G401 (cell line): ENCODE measurements at regions not wholly inside any gene's neighbourhood (a gene's known extent, or its start where the extent isn't known, plus 50 kb on each side); places are given as distances from the start of the nearest gene placed in this dataset.

Experiments
- DNase-seq: peaks from one replicate; pipeline ENCODE4 v3.0.0-alpha.2; 2015; ENCODE audit warnings: low spot score
- in situ Hi-C: cut with HindIII; loops from 2 replicates; pipeline ENCODE4 v1.10.0; 2016; ENCODE audit warnings: low sequenced_read_pairs, mixed read lengths

- in situ Hi-C loops, result no loop called here
- DNase-seq, result no peak
Observed at GRCh38 chr2:467543-467891, 179.6 kb upstream of the ALKAL2 start.

- in situ Hi-C loops, result no loop called here
- no peak for DNase-seq
Observed at GRCh38 chr2:467101-467500, 179.2 kb upstream of the ALKAL2 start.

- no peak for DNase-seq
- in situ Hi-C loops, result no loop called here
Observed at GRCh38 chr2:464562-465309, 176.8 kb upstream of the ALKAL2 start.

- no peak for DNase-seq
- in situ Hi-C loops, result no loop called here
Observed at GRCh38 chr2:460861-461260, 173.0 kb upstream of the ALKAL2 start.

GRCh38 chr2:459931-460330 is 172.0 kb upstream of the ALKAL2 start:
- in situ Hi-C loops, result no loop called here
- DNase-seq, result no peak

- DNase-seq, result no peak
- in situ Hi-C loops, result no loop called here
Observed at GRCh38 chr2:458425-458815, 170.5 kb upstream of the ALKAL2 start.

GRCh38 chr2:457792-458424 is 170.0 kb upstream of the ALKAL2 start:
- DNase-seq, result peak; percentile 66
- in situ Hi-C loops, result no loop called here

GRCh38 chr2:457262-457661 is 169.4 kb upstream of the ALKAL2 start:
- in situ Hi-C loops, result no loop called here
- DNase-seq, result no peak

- in situ Hi-C loops, result no loop called here
- DNase-seq, result no peak
Observed at GRCh38 chr2:455913-456312, 168.0 kb upstream of the ALKAL2 start.

GRCh38 chr2:455015-455705 is 167.3 kb upstream of the ALKAL2 start:
- no peak for DNase-seq
- in situ Hi-C loops, result no loop called here

- in situ Hi-C loops, result no loop called here
- no peak for DNase-seq
Observed at GRCh38 chr2:453132-453531, 165.2 kb upstream of the ALKAL2 start.

GRCh38 chr2:451495-451894 is 163.6 kb upstream of the ALKAL2 start:
- in situ Hi-C loops, result no loop called here
- DNase-seq, result no peak

GRCh38 chr2:449246-450067 is 161.6 kb upstream of the ALKAL2 start:
- DNase-seq, result no peak
- in situ Hi-C loops, result no loop called here

GRCh38 chr2:447902-448665 is 160.2 kb upstream of the ALKAL2 start:
- in situ Hi-C loops, result no loop called here
- DNase-seq, result no peak

GRCh38 chr2:446963-447530 is 159.2 kb upstream of the ALKAL2 start:
- no peak for DNase-seq
- in situ Hi-C loops, result no loop called here

- in situ Hi-C loops, result no loop called here
Observed at GRCh38 chr2:446303-446874, 158.5 kb upstream of the ALKAL2 start.

GRCh38 chr2:445896-446295 is 158.0 kb upstream of the ALKAL2 start:
- peak; percentile 64 for DNase-seq
- in situ Hi-C loops, result no loop called here

More at GRCh38 chr2:446303-446874, 158.5 kb upstream of the ALKAL2 start:
- peak; percentile 31 for DNase-seq
